ENCODE measurements at regions not wholly inside any gene's neighbourhood (a gene's known extent, or its start where the extent isn't known, plus 50 kb on each side); places are given as distances from the start of the nearest gene placed in this dataset.
"Not testable (repeated sequence)": the region's sequence is repeated elsewhere in the genome, so short reads cannot be mapped to it uniquely, and the experiment has no call there.

GRCh38 chr1:120657804-120658203 lies 65.9 kb upstream of the NBPF26 start:
- not testable (repeated sequence) for DNase-seq (ENCODE audit: low read depth in 4 of 4, low spot score in 2 of 4)

- not testable (repeated sequence) for DNase-seq (ENCODE audit: low read depth in 4 of 4, low spot score in 2 of 4)
Measured at GRCh38 chr1:120658622-120659021, 65.1 kb upstream of the NBPF26 start.

- not testable (repeated sequence) for DNase-seq (ENCODE audit: low read depth in 4 of 4, low spot score in 2 of 4)
Measured at GRCh38 chr1:120659133-120659532, 64.6 kb upstream of the NBPF26 start.

- DNase-seq (ENCODE audit: low read depth in 4 of 4, low spot score in 2 of 4): not testable (repeated sequence)
Measured at GRCh38 chr1:120664376-120665249, 59.1 kb upstream of the NBPF26 start.

GRCh38 chr1:120665250-120665577 lies 58.5 kb upstream of the NBPF26 start:
- not testable (repeated sequence) for DNase-seq (ENCODE audit: low read depth in 4 of 4, low spot score in 2 of 4)

GRCh38 chr1:120668187-120668586 lies 55.6 kb upstream of the NBPF26 start:
- DNase-seq (ENCODE audit: low read depth in 4 of 4, low spot score in 2 of 4): not testable (repeated sequence)

Measured in left renal cortex interstitium (tissue), 4 donors.